ENCODE measurements at regions not wholly inside any gene's neighbourhood (a gene's known extent, or its start where the extent isn't known, plus 50 kb on each side); places are given as distances from the start of the nearest gene placed in this dataset.
"Not testable (repeated sequence)": the region's sequence is repeated elsewhere in the genome, so short reads cannot be mapped to it uniquely, and the experiment has no call there.

DNA sequence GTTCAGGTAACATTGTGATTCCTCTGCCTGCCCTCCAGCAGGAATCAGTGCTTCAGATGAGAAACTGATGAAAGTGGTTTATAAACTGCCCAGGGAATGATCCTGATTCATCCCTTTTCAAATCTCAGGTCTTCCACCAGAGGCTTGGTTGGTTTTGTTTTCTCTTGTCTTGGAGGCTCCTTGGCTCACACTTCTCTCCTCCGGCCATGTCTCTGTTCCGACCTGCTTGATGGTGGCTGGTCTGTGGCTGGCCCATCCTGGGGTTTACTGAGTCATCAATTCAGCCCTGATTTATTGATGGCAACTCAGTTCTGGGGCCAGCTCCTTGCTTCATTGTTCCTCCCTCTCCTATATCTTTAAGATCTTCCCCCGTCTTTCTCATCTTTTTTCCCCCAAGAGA, 56.6 kb upstream of the SLC2A1 start:
- DNase-seq (ENCODE audit: insufficient read length, low spot score) (no peak), FAIRE-seq (no peak)
- TF ChIP-seq TAF1 (IDR thresholded peaks at IDR 0.05; ENCODE audit: low read depth, low read length), result no peak
- no peak for TF ChIP-seq POU2F2 (IDR thresholded peaks at IDR 0.05; ENCODE audit: low read depth, low read length)
- TF ChIP-seq POLR2AphosphoS5 (IDR thresholded peaks at IDR 0.05; ENCODE audit: low read depth, low read length), result no peak
- no peak for TF ChIP-seq SPI1 (IDR thresholded peaks at IDR 0.05; ENCODE audit: low read depth, low read length)
- no peak for TF ChIP-seq PAX5 (IDR thresholded peaks at IDR 0.05; ENCODE audit: insufficient read depth, low read length, severe bottlenecking)
- no peak for TF ChIP-seq POLR2A (IDR thresholded peaks at IDR 0.05; ENCODE audit: low read depth, low read length)

DNA sequence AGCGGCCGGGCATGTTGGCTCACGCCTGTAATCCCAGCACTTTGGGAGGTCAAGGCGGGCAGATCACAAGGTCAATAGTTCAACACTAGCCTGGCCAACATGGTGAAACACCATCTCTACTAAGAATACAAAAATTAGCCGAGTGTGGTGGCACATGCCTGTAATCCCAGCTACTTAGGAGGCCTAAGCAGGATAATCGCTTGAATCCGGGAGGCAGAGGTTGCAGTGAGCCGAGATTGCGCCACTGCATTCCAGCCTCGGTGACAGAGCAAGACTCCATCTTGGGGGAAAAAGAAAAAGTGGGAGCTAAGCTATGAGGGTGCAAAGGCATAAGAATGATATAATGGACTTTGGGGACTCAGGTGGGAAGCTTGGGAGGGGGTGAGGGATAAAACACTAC, 55.9 kb upstream of the SLC2A1 start:
- not testable (repeated sequence) for FAIRE-seq

GRCh38 chr1:43011020-43011419, 52.4 kb upstream of the SLC2A1 start:
- DNase-seq (ENCODE audit: insufficient read length, low spot score) (no peak), FAIRE-seq (no peak)
- TF ChIP-seq SPI1 (IDR thresholded peaks at IDR 0.05; ENCODE audit: low read depth, low read length), result no peak

More for the DNA sequence above, 55.9 kb upstream of the SLC2A1 start:
- not testable (repeated sequence) for DNase-seq (ENCODE audit: insufficient read length, low spot score)

- TF ChIP-seq TAF1 (IDR thresholded peaks at IDR 0.05; ENCODE audit: low read depth, low read length) (no peak), POLR2A (IDR thresholded peaks at IDR 0.05; ENCODE audit: low read depth, low read length) (no peak), PAX5 (IDR thresholded peaks at IDR 0.05; ENCODE audit: insufficient read depth, low read length, severe bottlenecking) (no peak), SPI1 (IDR thresholded peaks at IDR 0.05; ENCODE audit: low read depth, low read length) (no peak), POLR2AphosphoS5 (IDR thresholded peaks at IDR 0.05; ENCODE audit: low read depth, low read length) (no peak), POU2F2 (IDR thresholded peaks at IDR 0.05; ENCODE audit: low read depth, low read length) (no peak)
- FAIRE-seq (no peak), DNase-seq (ENCODE audit: insufficient read length, low spot score) (no peak)
These were observed 50.6 kb upstream of the SLC2A1 start for GRCh38 chr1:43009274-43009673.

- DNase-seq (ENCODE audit: insufficient read length, low spot score), result no peak
- FAIRE-seq, result no peak
- TF ChIP-seq POU2F2 (IDR thresholded peaks at IDR 0.05; ENCODE audit: low read depth, low read length) (no peak), SPI1 (IDR thresholded peaks at IDR 0.05; ENCODE audit: low read depth, low read length) (no peak), POLR2AphosphoS5 (IDR thresholded peaks at IDR 0.05; ENCODE audit: low read depth, low read length) (no peak), POLR2A (IDR thresholded peaks at IDR 0.05; ENCODE audit: low read depth, low read length) (no peak), PAX5 (IDR thresholded peaks at IDR 0.05; ENCODE audit: insufficient read depth, low read length, severe bottlenecking) (no peak), TAF1 (IDR thresholded peaks at IDR 0.05; ENCODE audit: low read depth, low read length) (no peak)
These were observed 49.7 kb upstream of the SLC2A1 start for GRCh38 chr1:43008115-43009060.
